A673 (cell line): ENCODE measurements at regions not wholly inside any gene's neighbourhood (a gene's known extent, or its start where the extent isn't known, plus 50 kb on each side); places are given as distances from the start of the nearest gene placed in this dataset.

Experiments used
- BruUV-seq: library from RNA; stranded (reverse); fragments of 400-500 nt; replicated peaks from 2 replicates; lab custom pipeline; 2021; lab: Mats Ljungman, UMichigan
- CTCF ChIA-PET: fragments of 300-600 bp; sonication (Branson Sonifier 250); formaldehyde crosslinking; loops from one replicate; lab custom pipeline; 2022; ENCODE audit warnings: antibody characterized with exemption; lab: Charles Lee
- POLR2A ChIA-PET: fragments of 300-600 bp; sonication (Branson Sonifier 250); formaldehyde crosslinking; loops from one replicate; lab custom pipeline; 2022; ENCODE audit warnings: antibody characterized with exemption; ENCODE audit not compliant: low non-redundant PET; lab: Charles Lee
- DNase-seq: peaks from one replicate; pipeline ENCODE4 v3.0.0-alpha.2; 2015; ENCODE audit warnings: low spot score
- H3K27ac ChIP-seq: fragments of 200-600 bp; sonication (generic); 2 replicates; pipeline ENCODE4 v1.5.1; 2016; ENCODE audit warnings: mixed run types, low read depth, mild to moderate bottlenecking, mixed read lengths, antibody characterized with exemption, low read length; ENCODE audit not compliant: poor library complexity, severe bottlenecking
- H3K27me3 ChIP-seq: fragments of 200-600 bp; sonication (generic); replicated peaks from 2 replicates; pipeline ENCODE4 v1.6.1; 2017; ENCODE audit warnings: mixed run types, low read depth, mild to moderate bottlenecking, mixed read lengths, antibody characterized with exemption, low read length; ENCODE audit not compliant: insufficient read depth, poor library complexity
- H3K36me3 ChIP-seq: fragments of 200-600 bp; sonication (generic); 2 replicates; pipeline ENCODE4 v1.6.1; 2016; ENCODE audit warnings: mixed run types, mild to moderate bottlenecking, mixed read lengths, antibody characterized with exemption, low read length; ENCODE audit not compliant: insufficient read depth, poor library complexity, severe bottlenecking
- H3K4me1 ChIP-seq: fragments of 200-600 bp; sonication (generic); 2 replicates; pipeline ENCODE4 v1.6.1; 2017; ENCODE audit warnings: mixed run types, mild to moderate bottlenecking, mixed read lengths, antibody characterized with exemption, low read length; ENCODE audit not compliant: insufficient read depth, poor library complexity, severe bottlenecking
- H3K4me3 ChIP-seq: fragments of 200-600 bp; sonication (generic); 2 replicates; pipeline ENCODE4 v1.5.1; 2016; ENCODE audit warnings: low read depth, mixed run types, mild to moderate bottlenecking, mixed read lengths, low read length; ENCODE audit not compliant: poor library complexity, severe bottlenecking
- H3K9me3 ChIP-seq: fragments of 200-600 bp; sonication (generic); 2 replicates; pipeline ENCODE4 v1.6.1; 2016; ENCODE audit warnings: mixed run types, low read depth, mild to moderate bottlenecking, mixed read lengths, antibody characterized with exemption, low read length; ENCODE audit not compliant: poor library complexity, severe bottlenecking
- EZH2 ChIP-seq: fragments of 200-600 bp; sonication (generic); IDR thresholded peaks from 2 replicates; pipeline ENCODE4 v1.6.1; 2017; ENCODE audit warnings: borderline replicate concordance, low read depth, mild to moderate bottlenecking, mixed read lengths, antibody characterized with exemption, low read length; ENCODE audit not compliant: poor library complexity, severe bottlenecking
- intact Hi-C: fragments of 100-400 bp; cut with micrococcal nuclease; formaldehyde crosslinking; loops from one replicate; pipeline ENCODE4 v1.10.0; 2022; ENCODE audit not compliant: unreplicated experiment
- TF ChIP-seq, protein P1 (sequence below): fragments of 300-800, 200-600 bp; sonication (generic); conservative IDR thresholded peaks from 2 replicates; pipeline ENCODE4 v1.5.1; 2017; ENCODE audit warnings: low read depth, mild to moderate bottlenecking, antibody characterized with exemption, low read length, moderate library complexity, mixed read lengths

DNA sequence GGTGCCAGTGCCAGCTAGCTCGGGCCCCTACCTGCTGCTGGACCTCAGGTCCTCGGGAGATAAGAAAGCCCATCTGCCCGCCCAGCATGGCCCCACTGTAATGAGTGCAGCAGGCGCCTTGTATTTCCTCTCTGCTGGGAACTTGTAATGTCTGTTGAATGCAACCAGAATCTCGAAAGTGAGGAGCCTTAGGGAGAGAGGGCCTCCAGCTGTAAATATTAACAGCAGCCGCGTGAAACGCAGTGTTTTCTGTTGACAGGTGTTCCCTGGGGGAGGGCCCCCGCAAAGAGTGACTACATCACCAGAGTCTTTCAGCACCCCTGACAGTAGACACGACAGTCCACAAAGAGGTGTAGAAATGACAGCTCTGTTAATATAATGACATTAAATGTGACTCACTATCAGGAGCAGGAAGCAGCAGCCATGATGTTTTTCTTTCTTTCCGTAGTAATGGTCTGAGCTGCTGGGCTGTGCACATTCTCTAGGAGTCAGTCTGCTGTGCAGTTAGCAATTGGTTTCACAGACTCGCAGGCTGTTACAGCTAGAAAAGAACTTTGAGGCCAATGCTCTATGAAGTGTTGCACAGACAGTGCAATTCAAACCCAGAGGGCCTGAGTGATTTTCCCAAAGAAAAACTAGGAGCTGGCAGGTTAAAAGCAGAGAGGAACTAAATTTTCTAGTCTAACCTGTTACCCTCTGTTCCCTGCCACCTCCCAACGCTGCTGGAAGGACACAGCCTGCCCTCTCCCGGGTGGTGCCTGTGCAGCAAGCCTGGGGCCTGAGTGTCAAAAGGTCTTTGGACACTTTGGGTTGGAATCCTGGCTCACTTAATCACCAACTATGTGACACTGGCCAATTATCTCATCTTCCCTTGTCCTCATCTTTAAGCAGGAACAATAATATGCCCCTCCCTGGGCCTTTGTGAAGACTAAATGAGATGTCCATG is 58.6 kb upstream of the WASF3 start:
- Histone ChIP-seq H3K9me3 (no peaks in the 10 kb centered on the region), H3K4me3 (no peak overlapping the region), H3K27ac (peak overlapping the region; percentile 79), H3K36me3 (no peaks in the 10 kb centered on the region), H3K27me3 (no peaks in the 10 kb centered on the region), H3K4me1 (peaks cover 32% of the 10 kb centered on the region)
- ChIA-PET POLR2A (no interaction called here), CTCF (no interaction called here)
- no TSS peak for BruUV-seq
- intact Hi-C loops: loop anchor here (5.0 kb wide), 1 partner anchor 188 kb away; no protein-coding TSS in a partner anchor
- peak; percentile 42 for DNase-seq
- no peak for TF ChIP-seq EZH2
- TF ChIP-seq, protein P1, sequence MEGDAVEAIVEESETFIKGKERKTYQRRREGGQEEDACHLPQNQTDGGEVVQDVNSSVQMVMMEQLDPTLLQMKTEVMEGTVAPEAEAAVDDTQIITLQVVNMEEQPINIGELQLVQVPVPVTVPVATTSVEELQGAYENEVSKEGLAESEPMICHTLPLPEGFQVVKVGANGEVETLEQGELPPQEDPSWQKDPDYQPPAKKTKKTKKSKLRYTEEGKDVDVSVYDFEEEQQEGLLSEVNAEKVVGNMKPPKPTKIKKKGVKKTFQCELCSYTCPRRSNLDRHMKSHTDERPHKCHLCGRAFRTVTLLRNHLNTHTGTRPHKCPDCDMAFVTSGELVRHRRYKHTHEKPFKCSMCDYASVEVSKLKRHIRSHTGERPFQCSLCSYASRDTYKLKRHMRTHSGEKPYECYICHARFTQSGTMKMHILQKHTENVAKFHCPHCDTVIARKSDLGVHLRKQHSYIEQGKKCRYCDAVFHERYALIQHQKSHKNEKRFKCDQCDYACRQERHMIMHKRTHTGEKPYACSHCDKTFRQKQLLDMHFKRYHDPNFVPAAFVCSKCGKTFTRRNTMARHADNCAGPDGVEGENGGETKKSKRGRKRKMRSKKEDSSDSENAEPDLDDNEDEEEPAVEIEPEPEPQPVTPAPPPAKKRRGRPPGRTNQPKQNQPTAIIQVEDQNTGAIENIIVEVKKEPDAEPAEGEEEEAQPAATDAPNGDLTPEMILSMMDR: no peak

DNA sequence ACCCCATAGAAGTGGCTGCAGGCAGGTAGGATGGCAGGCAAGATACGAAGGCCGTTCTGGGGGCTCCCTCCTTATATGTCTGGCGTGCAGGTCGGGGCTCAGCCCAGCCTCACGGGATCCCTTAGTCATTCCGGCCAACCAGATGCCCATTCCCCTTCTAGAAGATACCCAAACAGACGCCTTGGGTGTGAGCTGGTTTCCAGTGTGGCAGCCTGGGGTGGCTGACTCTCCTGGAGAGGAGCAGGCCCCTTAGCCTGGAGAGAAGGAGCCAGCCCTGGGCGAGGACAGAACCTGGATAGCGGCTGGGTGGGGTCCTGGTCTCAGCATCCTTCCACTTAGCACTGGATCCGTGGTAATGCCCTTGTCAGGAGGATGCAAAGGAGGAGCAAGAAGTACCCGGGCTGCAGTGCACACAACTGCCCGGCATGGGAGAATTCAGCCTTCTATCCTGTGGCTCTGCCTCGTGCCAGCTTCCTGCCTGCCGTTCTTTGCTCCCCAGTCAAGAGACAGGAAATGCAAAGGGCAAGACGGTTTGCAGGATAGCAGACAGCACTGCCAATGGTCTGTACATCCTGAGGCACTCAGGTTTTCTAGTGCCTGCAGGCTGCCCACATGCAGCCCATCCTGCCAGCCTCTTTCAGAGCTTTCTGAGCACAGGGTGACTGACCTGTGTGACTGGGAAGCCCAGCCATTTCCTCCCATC is 56.7 kb upstream of the WASF3 start:
- intact Hi-C loops: no loop called here
- no peaks in the 10 kb centered on the region for H3K27me3 ChIP-seq
- no peaks in the 10 kb centered on the region for H3K9me3 ChIP-seq
- H3K4me1 ChIP-seq: peaks cover 32% of the 10 kb centered on the region
- POLR2A ChIA-PET: no interaction called here
- H3K36me3 ChIP-seq: no peaks in the 10 kb centered on the region
- BruUV-seq: no TSS peak
- H3K27ac ChIP-seq: no peak overlapping the region
- no peak overlapping the region for H3K4me3 ChIP-seq
- no peak for DNase-seq
- CTCF ChIA-PET: no interaction called here
- TF ChIP-seq EZH2: no peak
- TF ChIP-seq, protein P1: no peak

DNA sequence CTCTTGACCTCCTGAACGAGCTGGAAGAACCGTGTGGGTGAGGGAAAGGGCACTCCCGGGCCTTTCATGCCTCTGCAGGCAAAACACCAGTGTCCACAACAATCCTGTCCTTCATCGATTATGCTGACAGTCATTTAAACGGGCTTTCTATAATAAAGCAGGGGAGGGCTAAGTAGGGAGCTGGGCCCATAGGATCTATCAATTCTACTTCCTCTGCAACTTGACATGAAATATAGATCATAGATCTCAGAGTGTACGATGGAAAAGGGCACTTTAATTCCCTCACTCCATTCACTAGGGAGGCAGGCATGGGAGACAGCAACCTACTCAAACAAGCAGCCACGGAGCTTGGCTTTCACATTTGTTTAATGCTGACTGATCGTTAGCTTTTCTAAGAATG is 55.8 kb upstream of the WASF3 start:
- intact Hi-C loops: no loop called here
- ChIA-PET CTCF (interaction anchor here (0.9 kb wide), 1 partner anchor 197 kb away, joined by 3 read pairs; no protein-coding TSS in a partner anchor), POLR2A (no interaction called here)
- no peaks in the 10 kb centered on the region for H3K27me3 ChIP-seq
- BruUV-seq: no TSS peak
- no peaks in the 10 kb centered on the region for H3K9me3 ChIP-seq
- H3K27ac ChIP-seq: no peak overlapping the region
- H3K4me1 ChIP-seq: peaks cover 28% of the 10 kb centered on the region
- no peak overlapping the region for H3K4me3 ChIP-seq
- DNase-seq: no peak
- no peaks in the 10 kb centered on the region for H3K36me3 ChIP-seq
- TF ChIP-seq, protein P1: no peak
- no peak for TF ChIP-seq EZH2
